ENCODE measurements at regions not wholly inside any gene's neighbourhood (a gene's known extent, or its start where the extent isn't known, plus 50 kb on each side); places are given as distances from the start of the nearest gene placed in this dataset.

DNA sequence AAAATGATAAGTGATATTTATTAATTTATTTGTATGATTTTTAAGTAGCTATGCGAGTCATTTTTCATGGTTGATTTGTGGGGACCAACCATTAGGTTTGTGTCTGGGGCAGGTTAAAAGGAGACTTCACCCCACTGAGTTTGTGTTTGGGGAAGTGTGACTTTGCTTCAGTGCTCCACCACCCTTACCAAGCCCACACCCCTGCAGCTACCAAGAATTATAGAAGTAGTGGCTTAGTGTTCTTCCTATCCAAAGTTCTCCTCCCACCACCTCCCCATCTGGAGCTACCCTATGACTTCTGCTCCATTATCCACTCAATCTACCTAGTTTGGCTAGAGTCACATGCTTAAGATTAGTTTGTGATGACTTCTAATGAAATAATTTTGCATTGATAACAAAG, 182.1 kb upstream of the ZEB2 start:
- TF ChIP-seq, protein P1, sequence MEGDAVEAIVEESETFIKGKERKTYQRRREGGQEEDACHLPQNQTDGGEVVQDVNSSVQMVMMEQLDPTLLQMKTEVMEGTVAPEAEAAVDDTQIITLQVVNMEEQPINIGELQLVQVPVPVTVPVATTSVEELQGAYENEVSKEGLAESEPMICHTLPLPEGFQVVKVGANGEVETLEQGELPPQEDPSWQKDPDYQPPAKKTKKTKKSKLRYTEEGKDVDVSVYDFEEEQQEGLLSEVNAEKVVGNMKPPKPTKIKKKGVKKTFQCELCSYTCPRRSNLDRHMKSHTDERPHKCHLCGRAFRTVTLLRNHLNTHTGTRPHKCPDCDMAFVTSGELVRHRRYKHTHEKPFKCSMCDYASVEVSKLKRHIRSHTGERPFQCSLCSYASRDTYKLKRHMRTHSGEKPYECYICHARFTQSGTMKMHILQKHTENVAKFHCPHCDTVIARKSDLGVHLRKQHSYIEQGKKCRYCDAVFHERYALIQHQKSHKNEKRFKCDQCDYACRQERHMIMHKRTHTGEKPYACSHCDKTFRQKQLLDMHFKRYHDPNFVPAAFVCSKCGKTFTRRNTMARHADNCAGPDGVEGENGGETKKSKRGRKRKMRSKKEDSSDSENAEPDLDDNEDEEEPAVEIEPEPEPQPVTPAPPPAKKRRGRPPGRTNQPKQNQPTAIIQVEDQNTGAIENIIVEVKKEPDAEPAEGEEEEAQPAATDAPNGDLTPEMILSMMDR (tag by site-specific recombination; IDR thresholded peaks at IDR 0.05) = no peak
- TF ChIP-seq, protein P2, sequence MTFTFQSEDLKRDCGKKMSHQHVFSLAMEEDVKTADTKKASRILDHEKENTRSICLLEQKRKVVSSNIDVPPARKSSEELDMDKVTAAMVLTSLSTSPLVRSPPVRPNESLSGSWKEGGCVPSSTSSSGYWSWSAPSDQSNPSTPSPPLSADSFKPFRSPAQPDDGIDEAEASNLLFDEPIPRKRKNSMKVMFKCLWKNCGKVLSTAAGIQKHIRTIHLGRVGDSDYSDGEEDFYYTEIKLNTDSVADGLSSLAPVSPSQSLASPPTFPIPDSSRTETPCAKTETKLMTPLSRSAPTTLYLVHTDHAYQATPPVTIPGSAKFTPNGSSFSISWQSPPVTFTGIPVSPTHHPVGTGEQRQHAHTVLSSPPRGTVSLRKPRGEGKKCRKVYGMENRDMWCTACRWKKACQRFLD (tag by site-specific recombination; IDR thresholded peaks at IDR 0.05) = no peak
- TF ChIP-seq ZNF335 (tag by site-specific recombination; conservative IDR thresholded peaks at IDR 0.05) = no peak
- no peak for TF ChIP-seq ZNF121 (tag by site-specific recombination; IDR thresholded peaks at IDR 0.05)
- no peak for TF ChIP-seq PRDM1 (tag by site-specific recombination; IDR thresholded peaks at IDR 0.05)
- no peak for TF ChIP-seq SP2 (tag by site-specific recombination; IDR thresholded peaks at IDR 0.05)
- TF ChIP-seq ZNF274 (IDR thresholded peaks at IDR 0.05; ENCODE audit: low read length) = no peak
- no peak for TF ChIP-seq ZNF274 (tag by site-specific recombination; IDR thresholded peaks at IDR 0.05; ENCODE audit: borderline replicate concordance)
- TF ChIP-seq YY1 (tag by site-specific recombination; IDR thresholded peaks at IDR 0.05) = no peak
- TF ChIP-seq, protein P3, sequence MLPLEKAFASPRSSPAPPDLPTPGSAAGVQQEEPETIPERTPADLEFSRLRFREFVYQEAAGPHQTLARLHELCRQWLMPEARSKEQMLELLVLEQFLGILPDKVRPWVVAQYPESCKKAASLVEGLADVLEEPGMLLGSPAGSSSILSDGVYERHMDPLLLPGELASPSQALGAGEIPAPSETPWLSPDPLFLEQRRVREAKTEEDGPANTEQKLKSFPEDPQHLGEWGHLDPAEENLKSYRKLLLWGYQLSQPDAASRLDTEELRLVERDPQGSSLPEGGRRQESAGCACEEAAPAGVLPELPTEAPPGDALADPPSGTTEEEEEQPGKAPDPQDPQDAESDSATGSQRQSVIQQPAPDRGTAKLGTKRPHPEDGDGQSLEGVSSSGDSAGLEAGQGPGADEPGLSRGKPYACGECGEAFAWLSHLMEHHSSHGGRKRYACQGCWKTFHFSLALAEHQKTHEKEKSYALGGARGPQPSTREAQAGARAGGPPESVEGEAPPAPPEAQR (tag by site-specific recombination; IDR thresholded peaks at IDR 0.05) = no peak
- TF ChIP-seq, protein P4, sequence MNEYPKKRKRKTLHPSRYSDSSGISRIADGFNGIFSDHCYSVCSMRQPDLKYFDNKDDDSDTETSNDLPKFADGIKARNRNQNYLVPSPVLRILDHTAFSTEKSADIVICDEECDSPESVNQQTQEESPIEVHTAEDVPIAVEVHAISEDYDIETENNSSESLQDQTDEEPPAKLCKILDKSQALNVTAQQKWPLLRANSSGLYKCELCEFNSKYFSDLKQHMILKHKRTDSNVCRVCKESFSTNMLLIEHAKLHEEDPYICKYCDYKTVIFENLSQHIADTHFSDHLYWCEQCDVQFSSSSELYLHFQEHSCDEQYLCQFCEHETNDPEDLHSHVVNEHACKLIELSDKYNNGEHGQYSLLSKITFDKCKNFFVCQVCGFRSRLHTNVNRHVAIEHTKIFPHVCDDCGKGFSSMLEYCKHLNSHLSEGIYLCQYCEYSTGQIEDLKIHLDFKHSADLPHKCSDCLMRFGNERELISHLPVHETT (tag by site-specific recombination; IDR thresholded peaks at IDR 0.05) = no peak
- TF ChIP-seq ZNF391 (tag by site-specific recombination; IDR thresholded peaks at IDR 0.05; ENCODE audit: borderline replicate concordance, low read depth) = no peak

All from HEK293 (cell line).